OCI-LY7 (cell line): ENCODE measurements at regions not wholly inside any gene's neighbourhood (a gene's known extent, or its start where the extent isn't known, plus 50 kb on each side); places are given as distances from the start of the nearest gene placed in this dataset.

Experiments
- EZH2phosphoT487 ChIP-seq: fragments of 200-600 bp; sonication (generic); IDR thresholded peaks from 2 replicates; pipeline ENCODE4 v1.6.1; 2018; ENCODE audit warnings: low read depth, borderline replicate concordance, mild to moderate bottlenecking, mixed run types, antibody characterized with exemption, low read length, moderate library complexity, mixed read lengths
- TF ChIP-seq, protein P1 (sequence below): fragments of 200-600 bp; sonication (generic); conservative IDR thresholded peaks from 2 replicates; pipeline ENCODE4 v1.5.1; 2014; ENCODE audit warnings: mild to moderate bottlenecking, antibody characterized with exemption, low read length, moderate library complexity, mixed read lengths

GRCh38 chr2:236971131-236971821 is 114.4 kb upstream of the COPS8 start:
- TF ChIP-seq, protein P1, sequence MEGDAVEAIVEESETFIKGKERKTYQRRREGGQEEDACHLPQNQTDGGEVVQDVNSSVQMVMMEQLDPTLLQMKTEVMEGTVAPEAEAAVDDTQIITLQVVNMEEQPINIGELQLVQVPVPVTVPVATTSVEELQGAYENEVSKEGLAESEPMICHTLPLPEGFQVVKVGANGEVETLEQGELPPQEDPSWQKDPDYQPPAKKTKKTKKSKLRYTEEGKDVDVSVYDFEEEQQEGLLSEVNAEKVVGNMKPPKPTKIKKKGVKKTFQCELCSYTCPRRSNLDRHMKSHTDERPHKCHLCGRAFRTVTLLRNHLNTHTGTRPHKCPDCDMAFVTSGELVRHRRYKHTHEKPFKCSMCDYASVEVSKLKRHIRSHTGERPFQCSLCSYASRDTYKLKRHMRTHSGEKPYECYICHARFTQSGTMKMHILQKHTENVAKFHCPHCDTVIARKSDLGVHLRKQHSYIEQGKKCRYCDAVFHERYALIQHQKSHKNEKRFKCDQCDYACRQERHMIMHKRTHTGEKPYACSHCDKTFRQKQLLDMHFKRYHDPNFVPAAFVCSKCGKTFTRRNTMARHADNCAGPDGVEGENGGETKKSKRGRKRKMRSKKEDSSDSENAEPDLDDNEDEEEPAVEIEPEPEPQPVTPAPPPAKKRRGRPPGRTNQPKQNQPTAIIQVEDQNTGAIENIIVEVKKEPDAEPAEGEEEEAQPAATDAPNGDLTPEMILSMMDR, result no peak
- no peak for TF ChIP-seq EZH2phosphoT487
